ENCODE measurements at regions not wholly inside any gene's neighbourhood (a gene's known extent, or its start where the extent isn't known, plus 50 kb on each side); places are given as distances from the start of the nearest gene placed in this dataset.
A peak's percentile ranks its signal among the peaks of the same experiment; 100 is the strongest.

GRCh38 chr5:68658810-68659372 lies 434.9 kb upstream of the SLC30A5 start:
- Histone ChIP-seq H3K4me2 (ENCODE audit: low read length) (no peak overlapping the region), H3K27me3 (ENCODE audit: control insufficient read depth, low read length) (no peaks in the 10 kb centered on the region), H3K4me1 (ENCODE audit: control insufficient read depth, low read length) (no peaks in the 10 kb centered on the region), H3K9me3 (ENCODE audit: control insufficient read depth, insufficient read depth, low read length) (no peaks in the 10 kb centered on the region), H3K4me3 (ENCODE audit: low read length) (no peak overlapping the region), H3K36me3 (ENCODE audit: control insufficient read depth, low read length) (no peaks in the 10 kb centered on the region), H3K9me2 (replicated peaks; ENCODE audit: control insufficient read depth, low read length) (no peaks in the 10 kb centered on the region), H3K27ac (ENCODE audit: low read depth, low read length) (no peak overlapping the region), H3K79me2 (ENCODE audit: control insufficient read depth, low read length) (no peaks in the 10 kb centered on the region), H4K20me1 (ENCODE audit: control insufficient read depth, insufficient read depth, low read depth, low read length) (no peaks in the 10 kb centered on the region), H3F3A (ENCODE audit: control insufficient read depth, insufficient read depth) (no peaks in the 10 kb centered on the region)
- no peak for TF ChIP-seq EZH2phosphoT487 (IDR thresholded peaks at IDR 0.05; ENCODE audit: borderline replicate concordance, low read length)
- TF ChIP-seq CTCF (IDR thresholded peaks at IDR 0.05; ENCODE audit: low read depth, low read length, poor library complexity, severe bottlenecking), result no peak

DNA sequence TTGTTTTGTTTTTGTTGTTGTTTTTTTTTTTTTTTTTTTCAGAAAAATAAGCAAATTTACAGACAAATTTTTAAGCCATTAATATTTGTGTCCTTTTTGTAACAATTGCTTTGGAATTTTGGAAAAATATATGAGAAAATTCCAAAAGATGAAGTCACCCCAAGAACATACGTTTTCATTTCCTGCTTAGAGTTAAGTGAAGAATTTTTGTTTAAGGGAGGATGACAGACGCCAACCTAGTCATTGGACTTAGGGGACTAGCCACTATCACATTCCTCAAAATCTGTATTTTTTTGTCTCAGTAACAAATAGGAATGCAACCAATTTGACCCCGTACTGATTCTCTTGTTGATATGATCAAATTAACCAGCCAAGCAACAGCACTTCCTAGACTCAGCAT lies 433.9 kb upstream of the SLC30A5 start:
- H3K4me1 ChIP-seq (ENCODE audit: control insufficient read depth, low read length), result no peaks in the 10 kb centered on the region
- H3F3A ChIP-seq (ENCODE audit: control insufficient read depth, insufficient read depth), result no peaks in the 10 kb centered on the region
- no peak for TF ChIP-seq CTCF (IDR thresholded peaks at IDR 0.05; ENCODE audit: low read depth, low read length, poor library complexity, severe bottlenecking)
- TF ChIP-seq EZH2phosphoT487 (IDR thresholded peaks at IDR 0.05; ENCODE audit: borderline replicate concordance, low read length), result no peak
- H3K36me3 ChIP-seq (ENCODE audit: control insufficient read depth, low read length), result no peaks in the 10 kb centered on the region
- H3K27ac ChIP-seq (ENCODE audit: low read depth, low read length), result no peak overlapping the region
- no peaks in the 10 kb centered on the region for H3K9me3 ChIP-seq (ENCODE audit: control insufficient read depth, insufficient read depth, low read length)
- H3K27me3 ChIP-seq (ENCODE audit: control insufficient read depth, low read length), result no peaks in the 10 kb centered on the region
- no peak overlapping the region for H3K4me3 ChIP-seq (ENCODE audit: low read length)
- H3K79me2 ChIP-seq (ENCODE audit: control insufficient read depth, low read length), result no peaks in the 10 kb centered on the region
- no peak overlapping the region for H3K4me2 ChIP-seq (ENCODE audit: low read length)
- no peaks in the 10 kb centered on the region for H4K20me1 ChIP-seq (ENCODE audit: control insufficient read depth, insufficient read depth, low read depth, low read length)
- no peaks in the 10 kb centered on the region for H3K9me2 ChIP-seq (replicated peaks; ENCODE audit: control insufficient read depth, low read length)

DNA sequence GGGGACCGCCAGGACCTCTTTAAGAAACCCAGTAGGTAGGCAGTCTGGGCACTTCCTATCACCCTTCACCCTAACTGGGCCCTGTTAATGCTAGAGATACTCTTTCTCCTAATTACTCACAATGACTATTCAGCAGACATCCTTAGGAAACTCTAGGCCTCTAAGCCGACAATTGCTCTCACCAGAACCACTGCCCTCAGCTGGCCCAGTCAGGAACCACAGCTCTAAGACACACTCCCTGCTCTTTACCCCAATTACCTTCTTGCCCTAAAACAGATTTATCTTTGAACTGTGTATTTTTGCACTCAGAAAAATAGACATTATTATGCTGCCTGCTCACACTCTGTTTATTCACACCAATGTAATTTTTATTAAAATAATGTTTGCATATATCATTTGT lies 432.6 kb upstream of the SLC30A5 start:
- Histone ChIP-seq H3F3A (ENCODE audit: control insufficient read depth, insufficient read depth) (no peaks in the 10 kb centered on the region), H3K9me3 (ENCODE audit: control insufficient read depth, insufficient read depth, low read length) (no peaks in the 10 kb centered on the region), H3K27me3 (ENCODE audit: control insufficient read depth, low read length) (no peaks in the 10 kb centered on the region), H3K9me2 (replicated peaks; ENCODE audit: control insufficient read depth, low read length) (no peaks in the 10 kb centered on the region), H3K4me1 (ENCODE audit: control insufficient read depth, low read length) (no peaks in the 10 kb centered on the region), H4K20me1 (ENCODE audit: control insufficient read depth, insufficient read depth, low read depth, low read length) (no peaks in the 10 kb centered on the region), H3K4me3 (ENCODE audit: low read length) (no peak overlapping the region), H3K4me2 (ENCODE audit: low read length) (no peak overlapping the region), H3K79me2 (ENCODE audit: control insufficient read depth, low read length) (no peaks in the 10 kb centered on the region), H3K36me3 (ENCODE audit: control insufficient read depth, low read length) (no peaks in the 10 kb centered on the region), H3K27ac (ENCODE audit: low read depth, low read length) (no peak overlapping the region)
- TF ChIP-seq CTCF (IDR thresholded peaks at IDR 0.05; ENCODE audit: low read depth, low read length, poor library complexity, severe bottlenecking) (peak; percentile 52), EZH2phosphoT487 (IDR thresholded peaks at IDR 0.05; ENCODE audit: borderline replicate concordance, low read length) (no peak)

Data from DOHH2 (cell line).